Neural cell (in vitro differentiated cells): ENCODE measurements at regions not wholly inside any gene's neighbourhood (a gene's known extent, or its start where the extent isn't known, plus 50 kb on each side); places are given as distances from the start of the nearest gene placed in this dataset.

Experiments
- H2AFZ ChIP-seq: fragments of 200-600, 300-800 bp; sonication (generic), shearing (Covaris generic); 2 replicates; pipeline ENCODE4 v1.6.0; 2014; ENCODE audit warnings: low read depth, mild to moderate bottlenecking, antibody characterized with exemption, low read length, moderate library complexity
- H3F3A ChIP-seq: fragments of 200-600 bp; shearing (Covaris generic); 2 replicates; pipeline ENCODE4 v1.6.1; 2016; ENCODE audit warnings: mild to moderate bottlenecking, moderate library complexity, mixed read lengths, antibody characterized with exemption, low read length; ENCODE audit not compliant: insufficient read depth, poor library complexity, severe bottlenecking
- H3K27ac ChIP-seq: fragments of 200-600, 300-800 bp; sonication (generic), shearing (Covaris generic); 2 replicates; pipeline ENCODE4 v1.5.1; 2014; ENCODE audit warnings: mild to moderate bottlenecking, low read length, moderate library complexity
- H3K27me3 ChIP-seq: fragments of 300-800, 200-600 bp; sonication (generic), shearing (Covaris generic); 2 replicates; pipeline ENCODE4 v1.6.0; 2014; ENCODE audit warnings: mild to moderate bottlenecking, low read depth, low read length, moderate library complexity; ENCODE audit not compliant: insufficient read depth
- H3K36me3 ChIP-seq: fragments of 300-800, 200-600 bp; sonication (generic), shearing (Covaris generic); 2 replicates; pipeline ENCODE4 v1.5.1; 2014; ENCODE audit warnings: mild to moderate bottlenecking, antibody characterized with exemption, low read length, moderate library complexity; ENCODE audit not compliant: insufficient read depth
- H3K4me2 ChIP-seq: fragments of 300-800, 200-600 bp; sonication (generic), shearing (Covaris generic); 2 replicates; pipeline ENCODE4 v1.6.0; 2014; ENCODE audit warnings: mild to moderate bottlenecking, low read length
- H3K4me3 ChIP-seq: fragments of 300-800, 200-600 bp; sonication (generic), shearing (Covaris generic); 2 replicates; pipeline ENCODE4 v1.5.1; 2014; ENCODE audit warnings: mild to moderate bottlenecking, low read length, moderate library complexity
- H3K79me2 ChIP-seq: fragments of 200-600 bp; shearing (Covaris generic); replicated peaks from 2 replicates; pipeline ENCODE4 v1.6.0; 2014; ENCODE audit warnings: mild to moderate bottlenecking, low read length, moderate library complexity; ENCODE audit not compliant: insufficient read depth
- H3K9ac ChIP-seq: fragments of 300-800, 200-600 bp; sonication (generic), shearing (Covaris generic); 2 replicates; pipeline ENCODE4 v1.6.1; 2016; ENCODE audit warnings: mild to moderate bottlenecking, low read length, mixed read lengths
- H3K9me2 ChIP-seq: fragments of 200-600 bp; shearing (Covaris generic); 2 replicates; pipeline ENCODE4 v1.6.1; 2016; ENCODE audit warnings: mild to moderate bottlenecking, low read length, mixed read lengths; ENCODE audit not compliant: insufficient read depth
- H3K9me3 ChIP-seq: fragments of 200-600, 300-800 bp; sonication (generic), shearing (Covaris generic); 2 replicates; pipeline ENCODE4 v1.6.1; 2016; ENCODE audit warnings: mild to moderate bottlenecking, mixed run types, low read length, moderate library complexity, mixed read lengths
- H4K20me1 ChIP-seq: fragments of 200-600 bp; shearing (Covaris generic); 2 replicates; pipeline ENCODE4 v1.6.1; 2016; ENCODE audit warnings: mild to moderate bottlenecking, mixed run types; ENCODE audit not compliant: insufficient read depth
- EP300 ChIP-seq: fragments of 450-650 bp; conservative IDR thresholded peaks from 2 replicates; pipeline ENCODE4 v1.6.1; 2014; ENCODE audit warnings: antibody characterized with exemption, mild to moderate bottlenecking, moderate library complexity; ENCODE audit not compliant: poor library complexity, severe bottlenecking
- EZH2 ChIP-seq: fragments of 200-600, 300-800 bp; shearing (Covaris generic), sonication (generic); IDR thresholded peaks from 2 replicates; pipeline ENCODE4 v1.6.1; 2014; ENCODE audit warnings: antibody characterized with exemption, low read length, borderline replicate concordance, mild to moderate bottlenecking; ENCODE audit not compliant: insufficient read depth, poor library complexity, severe bottlenecking
- MXI1 ChIP-seq: fragments of 450-650 bp; conservative IDR thresholded peaks from 2 replicates; pipeline ENCODE4 v1.6.1; 2014; ENCODE audit warnings: antibody characterized with exemption, mild to moderate bottlenecking; ENCODE audit not compliant: poor library complexity, severe bottlenecking
- POLR2AphosphoS5 ChIP-seq: IDR thresholded peaks from 2 replicates; pipeline ENCODE4 v1.6.1; 2012
- RAD21 ChIP-seq: fragments of 450-650 bp; conservative IDR thresholded peaks from 2 replicates; pipeline ENCODE4 v1.6.1; 2014; ENCODE audit warnings: antibody characterized with exemption, mild to moderate bottlenecking, moderate library complexity
- SMC3 ChIP-seq: fragments of 450-650 bp; conservative IDR thresholded peaks from 2 replicates; pipeline ENCODE4 v1.6.1; 2014; ENCODE audit warnings: antibody characterized with exemption, mild to moderate bottlenecking, moderate library complexity; ENCODE audit not compliant: poor library complexity
- TAF1 ChIP-seq: IDR thresholded peaks from 2 replicates; pipeline ENCODE4 v1.6.1; 2012; ENCODE audit warnings: low read depth
- TF ChIP-seq, protein P1 (sequence below): fragments of 450-650 bp; IDR thresholded peaks from 2 replicates; pipeline ENCODE4 v1.5.1; 2014; ENCODE audit warnings: antibody characterized with exemption, mild to moderate bottlenecking, moderate library complexity; ENCODE audit not compliant: poor library complexity, severe bottlenecking
- TF ChIP-seq, protein P2 (sequence below): IDR thresholded peaks from 2 replicates; pipeline ENCODE4 v1.6.1; 2012; ENCODE audit warnings: borderline replicate concordance

DNA sequence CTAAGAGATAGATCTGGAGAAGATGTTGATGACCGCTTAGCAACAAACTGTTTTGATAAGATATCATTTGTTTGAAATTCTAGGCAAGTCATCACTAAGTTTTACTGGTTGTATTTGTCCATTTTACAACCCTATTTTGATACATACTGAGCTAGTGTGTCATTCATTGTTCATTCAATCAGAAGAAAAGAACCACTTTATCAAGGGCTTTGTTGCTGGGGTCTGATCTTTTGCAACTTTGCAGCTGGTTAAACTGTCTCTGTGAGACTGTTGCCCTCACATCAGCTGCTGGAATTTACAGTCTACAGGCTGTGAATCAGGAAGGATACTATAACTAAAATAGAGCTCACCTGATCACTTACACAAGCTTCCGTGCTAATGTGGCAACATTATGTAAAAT, 290.5 kb downstream of the RFC3 start:
- Histone ChIP-seq H3K27me3 (no peaks in the 10 kb centered on the region), H3K36me3 (no peaks in the 10 kb centered on the region), H3K27ac (no peak overlapping the region), H3K4me3 (no peak overlapping the region), H2AFZ (no peak overlapping the region), H3K9me3 (no peaks in the 10 kb centered on the region), H3K4me2 (no peak overlapping the region), H4K20me1 (no peaks in the 10 kb centered on the region), H3K9me2 (no peaks in the 10 kb centered on the region), H3F3A (no peaks in the 10 kb centered on the region), H3K79me2 (no peaks in the 10 kb centered on the region), H3K9ac (no peak overlapping the region)
- TF ChIP-seq TAF1 (no peak), SMC3 (no peak), EZH2 (no peak), MXI1 (no peak), POLR2AphosphoS5 (no peak), RAD21 (no peak)

DNA sequence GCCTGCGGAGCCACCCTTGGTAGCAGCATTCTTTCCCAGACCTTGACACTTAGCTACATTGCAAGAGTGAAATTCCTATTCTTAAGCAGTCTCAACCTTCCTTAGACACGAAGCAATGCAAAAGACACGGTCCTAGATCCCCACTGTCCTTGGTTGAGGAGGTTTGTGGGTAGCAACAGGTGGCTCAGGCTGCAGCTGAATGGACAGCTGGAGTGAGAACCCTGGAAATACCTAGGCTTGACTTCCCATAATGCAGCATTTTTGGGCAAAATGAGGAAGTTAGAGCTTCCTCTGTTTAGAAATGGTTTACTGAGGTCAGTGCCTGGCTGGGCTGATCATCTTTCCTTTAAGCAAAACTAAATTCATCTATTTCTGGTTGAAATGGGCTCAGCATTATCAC, 296.6 kb downstream of the RFC3 start:
- Histone ChIP-seq H4K20me1 (no peaks in the 10 kb centered on the region), H3K27ac (no peak overlapping the region), H3K27me3 (no peaks in the 10 kb centered on the region), H3K4me3 (no peak overlapping the region), H3K9me2 (no peaks in the 10 kb centered on the region), H3F3A (no peaks in the 10 kb centered on the region), H3K36me3 (no peaks in the 10 kb centered on the region), H2AFZ (no peak overlapping the region), H3K4me2 (no peak overlapping the region), H3K79me2 (no peaks in the 10 kb centered on the region), H3K9ac (no peak overlapping the region), H3K9me3 (no peaks in the 10 kb centered on the region)
- TF ChIP-seq EZH2, result no peak
- TF ChIP-seq, protein P1, sequence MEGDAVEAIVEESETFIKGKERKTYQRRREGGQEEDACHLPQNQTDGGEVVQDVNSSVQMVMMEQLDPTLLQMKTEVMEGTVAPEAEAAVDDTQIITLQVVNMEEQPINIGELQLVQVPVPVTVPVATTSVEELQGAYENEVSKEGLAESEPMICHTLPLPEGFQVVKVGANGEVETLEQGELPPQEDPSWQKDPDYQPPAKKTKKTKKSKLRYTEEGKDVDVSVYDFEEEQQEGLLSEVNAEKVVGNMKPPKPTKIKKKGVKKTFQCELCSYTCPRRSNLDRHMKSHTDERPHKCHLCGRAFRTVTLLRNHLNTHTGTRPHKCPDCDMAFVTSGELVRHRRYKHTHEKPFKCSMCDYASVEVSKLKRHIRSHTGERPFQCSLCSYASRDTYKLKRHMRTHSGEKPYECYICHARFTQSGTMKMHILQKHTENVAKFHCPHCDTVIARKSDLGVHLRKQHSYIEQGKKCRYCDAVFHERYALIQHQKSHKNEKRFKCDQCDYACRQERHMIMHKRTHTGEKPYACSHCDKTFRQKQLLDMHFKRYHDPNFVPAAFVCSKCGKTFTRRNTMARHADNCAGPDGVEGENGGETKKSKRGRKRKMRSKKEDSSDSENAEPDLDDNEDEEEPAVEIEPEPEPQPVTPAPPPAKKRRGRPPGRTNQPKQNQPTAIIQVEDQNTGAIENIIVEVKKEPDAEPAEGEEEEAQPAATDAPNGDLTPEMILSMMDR, result no peak
- no peak for TF ChIP-seq POLR2AphosphoS5
- no peak for TF ChIP-seq EP300
- TF ChIP-seq, protein P2, sequence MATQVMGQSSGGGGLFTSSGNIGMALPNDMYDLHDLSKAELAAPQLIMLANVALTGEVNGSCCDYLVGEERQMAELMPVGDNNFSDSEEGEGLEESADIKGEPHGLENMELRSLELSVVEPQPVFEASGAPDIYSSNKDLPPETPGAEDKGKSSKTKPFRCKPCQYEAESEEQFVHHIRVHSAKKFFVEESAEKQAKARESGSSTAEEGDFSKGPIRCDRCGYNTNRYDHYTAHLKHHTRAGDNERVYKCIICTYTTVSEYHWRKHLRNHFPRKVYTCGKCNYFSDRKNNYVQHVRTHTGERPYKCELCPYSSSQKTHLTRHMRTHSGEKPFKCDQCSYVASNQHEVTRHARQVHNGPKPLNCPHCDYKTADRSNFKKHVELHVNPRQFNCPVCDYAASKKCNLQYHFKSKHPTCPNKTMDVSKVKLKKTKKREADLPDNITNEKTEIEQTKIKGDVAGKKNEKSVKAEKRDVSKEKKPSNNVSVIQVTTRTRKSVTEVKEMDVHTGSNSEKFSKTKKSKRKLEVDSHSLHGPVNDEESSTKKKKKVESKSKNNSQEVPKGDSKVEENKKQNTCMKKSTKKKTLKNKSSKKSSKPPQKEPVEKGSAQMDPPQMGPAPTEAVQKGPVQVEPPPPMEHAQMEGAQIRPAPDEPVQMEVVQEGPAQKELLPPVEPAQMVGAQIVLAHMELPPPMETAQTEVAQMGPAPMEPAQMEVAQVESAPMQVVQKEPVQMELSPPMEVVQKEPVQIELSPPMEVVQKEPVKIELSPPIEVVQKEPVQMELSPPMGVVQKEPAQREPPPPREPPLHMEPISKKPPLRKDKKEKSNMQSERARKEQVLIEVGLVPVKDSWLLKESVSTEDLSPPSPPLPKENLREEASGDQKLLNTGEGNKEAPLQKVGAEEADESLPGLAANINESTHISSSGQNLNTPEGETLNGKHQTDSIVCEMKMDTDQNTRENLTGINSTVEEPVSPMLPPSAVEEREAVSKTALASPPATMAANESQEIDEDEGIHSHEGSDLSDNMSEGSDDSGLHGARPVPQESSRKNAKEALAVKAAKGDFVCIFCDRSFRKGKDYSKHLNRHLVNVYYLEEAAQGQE, result no peak
- no peak for TF ChIP-seq MXI1
- TF ChIP-seq RAD21, result no peak
- TF ChIP-seq SMC3, result no peak
- no peak for TF ChIP-seq TAF1

DNA sequence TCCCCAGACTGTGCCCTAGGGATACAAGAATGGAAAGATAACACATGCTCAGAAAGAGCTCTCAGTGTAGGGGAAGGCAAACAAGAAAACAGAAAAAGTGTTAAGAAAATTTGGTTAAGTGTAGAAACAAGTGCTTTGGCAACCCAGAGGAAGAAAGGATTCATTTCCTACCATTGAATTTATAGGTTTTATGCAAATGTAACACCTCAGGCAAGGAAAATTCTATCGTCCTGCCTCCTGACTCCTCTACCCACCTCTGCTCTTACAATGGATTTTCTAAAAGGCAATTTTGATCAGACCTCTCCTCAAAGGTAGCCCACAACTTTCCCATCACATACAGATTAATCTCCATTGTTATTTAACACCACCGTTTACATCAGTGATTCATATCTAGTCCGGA, 298.7 kb downstream of the RFC3 start:
- H3K9me2 ChIP-seq, result no peaks in the 10 kb centered on the region
- H4K20me1 ChIP-seq, result no peaks in the 10 kb centered on the region
- TF ChIP-seq POLR2AphosphoS5 (no peak), TAF1 (no peak), SMC3 (no peak), RAD21 (no peak), EZH2 (no peak), EP300 (no peak), MXI1 (no peak)
- TF ChIP-seq, protein P1, result no peak
- TF ChIP-seq, protein P2, result no peak
- H3K27me3 ChIP-seq, result no peaks in the 10 kb centered on the region
- no peaks in the 10 kb centered on the region for H3K36me3 ChIP-seq
- H3K79me2 ChIP-seq, result no peaks in the 10 kb centered on the region
- H3K4me3 ChIP-seq, result no peak overlapping the region
- H3K27ac ChIP-seq, result no peak overlapping the region
- no peak overlapping the region for H2AFZ ChIP-seq
- no peaks in the 10 kb centered on the region for H3K9me3 ChIP-seq
- H3K9ac ChIP-seq, result no peak overlapping the region
- no peak overlapping the region for H3K4me2 ChIP-seq
- H3F3A ChIP-seq, result no peaks in the 10 kb centered on the region
